ENCODE measurements at regions not wholly inside any gene's neighbourhood (a gene's known extent, or its start where the extent isn't known, plus 50 kb on each side); places are given as distances from the start of the nearest gene placed in this dataset.

DNA sequence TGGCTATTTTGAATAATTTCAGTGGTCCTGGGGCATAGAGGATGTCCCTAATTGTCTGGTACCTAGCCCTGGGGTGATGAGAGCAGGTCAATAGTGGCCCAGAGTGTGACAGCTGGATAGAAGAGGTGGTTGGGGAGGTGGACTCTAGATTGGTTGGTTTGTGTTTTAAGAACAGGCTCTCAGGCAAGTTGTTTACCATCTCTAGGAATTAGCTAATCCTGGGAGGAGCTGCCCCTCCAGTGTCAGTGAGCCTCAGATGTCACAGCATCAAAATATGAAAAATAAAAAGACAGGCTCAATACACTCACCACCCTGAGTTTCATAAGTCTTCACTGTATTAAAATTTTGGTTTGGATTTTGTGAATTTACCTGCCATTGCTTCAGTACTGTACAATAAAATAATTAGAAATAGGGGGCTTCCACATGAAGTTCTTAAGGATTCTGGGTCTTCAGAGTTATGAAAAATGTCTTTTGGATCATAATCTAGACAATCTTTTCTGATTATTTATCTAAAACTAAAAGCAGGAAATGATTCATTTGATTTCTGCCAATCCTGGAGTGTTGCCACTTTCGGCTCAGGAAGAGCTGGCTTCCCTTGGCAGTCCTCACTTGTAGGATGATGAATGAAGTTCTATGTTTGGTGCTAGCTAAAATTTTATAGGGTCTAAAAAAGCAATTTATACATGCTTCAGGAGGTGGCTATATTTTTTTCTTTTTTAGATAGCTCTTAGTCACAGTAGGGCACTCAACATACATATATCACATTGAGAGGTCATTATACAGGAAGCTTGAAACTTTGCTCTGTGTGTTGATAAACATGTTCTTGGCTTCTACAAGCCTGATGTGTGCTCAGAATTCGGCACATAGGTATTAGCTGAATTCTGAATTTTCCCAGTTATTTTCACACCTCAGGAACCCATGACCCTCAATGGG lies 395.1 kb downstream of the RAB28 start:
- TF ChIP-seq, protein P1, sequence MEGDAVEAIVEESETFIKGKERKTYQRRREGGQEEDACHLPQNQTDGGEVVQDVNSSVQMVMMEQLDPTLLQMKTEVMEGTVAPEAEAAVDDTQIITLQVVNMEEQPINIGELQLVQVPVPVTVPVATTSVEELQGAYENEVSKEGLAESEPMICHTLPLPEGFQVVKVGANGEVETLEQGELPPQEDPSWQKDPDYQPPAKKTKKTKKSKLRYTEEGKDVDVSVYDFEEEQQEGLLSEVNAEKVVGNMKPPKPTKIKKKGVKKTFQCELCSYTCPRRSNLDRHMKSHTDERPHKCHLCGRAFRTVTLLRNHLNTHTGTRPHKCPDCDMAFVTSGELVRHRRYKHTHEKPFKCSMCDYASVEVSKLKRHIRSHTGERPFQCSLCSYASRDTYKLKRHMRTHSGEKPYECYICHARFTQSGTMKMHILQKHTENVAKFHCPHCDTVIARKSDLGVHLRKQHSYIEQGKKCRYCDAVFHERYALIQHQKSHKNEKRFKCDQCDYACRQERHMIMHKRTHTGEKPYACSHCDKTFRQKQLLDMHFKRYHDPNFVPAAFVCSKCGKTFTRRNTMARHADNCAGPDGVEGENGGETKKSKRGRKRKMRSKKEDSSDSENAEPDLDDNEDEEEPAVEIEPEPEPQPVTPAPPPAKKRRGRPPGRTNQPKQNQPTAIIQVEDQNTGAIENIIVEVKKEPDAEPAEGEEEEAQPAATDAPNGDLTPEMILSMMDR (IDR thresholded peaks at IDR 0.05; ENCODE audit: borderline replicate concordance, insufficient read depth, low read depth, low read length) = no peak

DNA sequence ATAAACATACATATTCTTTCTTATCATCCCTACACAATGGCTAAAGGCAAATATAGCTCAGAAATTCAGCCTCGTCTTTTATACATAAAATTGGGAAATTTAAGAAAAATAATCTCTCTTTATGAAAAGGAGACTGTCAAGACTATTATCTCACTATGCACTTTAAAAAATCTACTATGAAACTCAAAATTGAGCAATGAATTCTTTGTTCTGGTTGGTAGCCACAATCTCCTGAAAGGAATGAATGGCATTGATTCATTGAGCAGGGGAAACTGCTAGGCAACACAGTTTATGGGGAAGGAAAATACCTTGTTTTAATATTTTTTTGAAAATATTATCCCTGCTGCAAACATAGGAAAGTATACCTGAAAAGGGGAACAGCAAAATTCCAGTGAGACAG lies 397.1 kb downstream of the RAB28 start:
- TF ChIP-seq, protein P1 (IDR thresholded peaks at IDR 0.05; ENCODE audit: borderline replicate concordance, insufficient read depth, low read depth, low read length) = no peak
- no peak overlapping the region for H3K4me3 ChIP-seq (ENCODE audit: low read depth, low read length)

More for the DNA sequence above, 395.1 kb downstream of the RAB28 start:
- H3K4me3 ChIP-seq (ENCODE audit: low read depth, low read length) = no peak overlapping the region

DNA sequence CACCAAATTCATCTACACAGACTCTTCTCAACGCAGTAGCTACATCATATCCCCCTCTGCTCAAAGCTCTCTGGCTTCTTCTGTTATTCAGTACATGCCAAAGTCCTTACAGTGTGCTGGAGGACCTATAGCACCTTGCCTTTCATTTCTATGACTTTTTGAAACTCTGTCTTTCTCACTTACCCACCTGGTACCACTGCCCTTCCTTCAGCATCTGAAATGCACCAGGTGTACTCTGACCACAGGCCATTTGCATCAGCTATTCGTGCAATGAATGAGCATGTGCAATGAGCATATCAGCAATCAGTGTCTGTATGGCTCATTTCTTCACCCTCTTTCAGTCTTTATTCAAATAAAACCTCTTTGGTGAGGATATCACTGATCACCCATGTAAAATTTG lies 399.9 kb downstream of the RAB28 start:
- TF ChIP-seq, protein P1 (IDR thresholded peaks at IDR 0.05; ENCODE audit: borderline replicate concordance, insufficient read depth, low read depth, low read length) = no peak
- no peak overlapping the region for H3K4me3 ChIP-seq (ENCODE audit: low read depth, low read length)

DNA sequence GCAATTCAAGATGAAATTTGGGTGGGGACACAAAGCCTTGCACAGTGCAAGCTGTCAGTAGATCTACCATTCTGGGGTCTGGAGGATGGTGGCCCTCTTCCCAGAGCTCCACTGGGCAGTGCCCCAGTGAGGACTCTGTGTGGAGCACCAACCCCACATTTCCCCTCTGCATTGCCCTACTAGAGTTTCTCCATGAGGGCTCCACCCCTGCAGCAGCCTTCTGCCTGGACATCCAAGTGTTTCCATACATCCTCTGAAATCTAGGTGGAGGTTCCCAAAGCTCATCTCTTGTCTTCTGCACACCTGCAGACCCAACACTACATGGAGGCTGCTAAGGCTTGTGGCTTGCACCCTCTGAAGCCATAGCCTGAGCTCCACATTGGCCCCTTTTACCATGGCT lies 402.3 kb downstream of the RAB28 start:
- no peak overlapping the region for H3K4me3 ChIP-seq (ENCODE audit: low read depth, low read length)
- TF ChIP-seq, protein P1 (IDR thresholded peaks at IDR 0.05; ENCODE audit: borderline replicate concordance, insufficient read depth, low read depth, low read length) = no peak

DNA sequence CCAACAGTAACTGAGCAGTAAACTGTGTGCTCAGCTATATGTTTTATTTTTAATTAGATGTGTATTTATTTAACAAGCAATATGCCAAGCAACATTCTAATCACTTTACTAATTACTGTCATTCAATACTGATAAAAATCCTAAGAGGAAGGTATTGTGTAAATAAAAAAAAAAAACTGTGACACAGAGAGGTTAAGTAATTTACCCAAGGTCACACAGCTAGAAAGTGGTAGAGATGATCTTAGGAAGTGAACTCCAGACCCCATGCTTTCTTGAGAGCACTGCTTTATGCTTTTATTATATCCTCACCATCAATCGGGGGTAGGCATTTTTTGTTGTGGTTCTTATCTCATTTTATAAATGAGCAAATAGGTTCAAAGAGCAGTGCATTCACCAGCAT lies 417.1 kb downstream of the RAB28 start:
- no peak overlapping the region for H3K4me3 ChIP-seq (ENCODE audit: low read depth, low read length)
- TF ChIP-seq, protein P1 (IDR thresholded peaks at IDR 0.05; ENCODE audit: borderline replicate concordance, insufficient read depth, low read depth, low read length) = no peak

DNA sequence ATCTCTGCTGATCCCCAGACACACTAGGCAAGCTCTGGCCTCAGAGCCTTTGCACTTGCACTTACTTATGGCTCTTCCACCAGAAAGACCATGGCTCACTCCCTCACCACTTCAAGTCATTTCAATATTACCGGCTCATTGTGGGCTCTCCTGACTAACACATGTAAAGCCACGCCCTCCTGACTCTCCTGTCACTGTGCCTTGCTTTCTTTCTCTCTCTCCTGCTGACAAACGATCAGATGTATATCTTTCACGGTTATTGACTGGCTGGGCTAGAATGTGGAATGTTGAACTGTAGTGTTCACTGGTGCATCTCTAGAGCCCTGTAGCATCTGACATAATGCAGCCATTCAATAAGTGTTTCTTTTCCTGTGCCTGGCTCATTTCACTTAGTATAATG lies 425.1 kb downstream of the RAB28 start:
- TF ChIP-seq, protein P1 (IDR thresholded peaks at IDR 0.05; ENCODE audit: borderline replicate concordance, insufficient read depth, low read depth, low read length) = no peak
- H3K4me3 ChIP-seq (ENCODE audit: low read depth, low read length) = no peak overlapping the region

DNA sequence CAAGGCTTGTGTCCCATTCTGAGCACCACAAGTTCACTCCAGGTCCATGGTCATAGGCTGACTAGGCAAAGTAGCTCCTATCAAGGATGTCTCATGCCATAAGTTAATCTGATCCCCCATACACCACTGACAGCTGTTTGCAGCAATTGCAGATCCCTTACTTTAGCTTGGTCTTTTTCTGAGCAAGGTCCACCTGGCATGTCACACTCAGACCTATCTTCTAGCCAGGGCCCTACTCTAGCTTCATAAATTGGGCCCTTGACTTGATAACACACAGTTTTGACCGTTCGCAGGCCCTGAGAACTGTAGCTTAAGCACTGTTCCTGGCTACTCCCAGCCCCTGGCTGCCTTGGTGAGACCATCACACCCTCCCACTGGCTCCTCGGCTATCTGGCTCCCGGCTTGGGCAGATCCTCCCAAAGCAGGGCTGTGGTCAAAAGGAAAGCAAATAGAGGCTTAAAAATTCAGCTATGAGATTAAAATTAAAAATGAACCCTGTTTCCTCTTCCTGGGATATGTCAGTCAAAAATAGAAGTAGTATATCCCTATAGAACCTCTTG lies 427.4 kb downstream of the RAB28 start:
- no peak overlapping the region for H3K4me3 ChIP-seq (ENCODE audit: low read depth, low read length)
- TF ChIP-seq, protein P1 (IDR thresholded peaks at IDR 0.05; ENCODE audit: borderline replicate concordance, insufficient read depth, low read depth, low read length) = no peak

All from GM12875 (cell line).